ENCODE measurements at regions not wholly inside any gene's neighbourhood (a gene's known extent, or its start where the extent isn't known, plus 50 kb on each side); places are given as distances from the start of the nearest gene placed in this dataset.

- Histone ChIP-seq H3K4me3 (no peak overlapping the region), H3K4me1 (peaks cover 10% of the 10 kb centered on the region), H3K36me3 (ENCODE audit: insufficient read depth in 1 of 2, low read depth in 1 of 2) (no peaks in the 10 kb centered on the region), H3K27me3 (ENCODE audit: insufficient read depth in 3 of 3, low read length in 2 of 3) (no peaks in the 10 kb centered on the region), H3K27ac (no peak overlapping the region), H3K9me3 (no peaks in the 10 kb centered on the region)
- DNase-seq (no peak), ATAC-seq (no peak)
- WGBS, 3 donors, result 96 to 99% (median 97%) methylated on average over 2 of the region's 2 CpGs
- TF ChIP-seq, protein P1, sequence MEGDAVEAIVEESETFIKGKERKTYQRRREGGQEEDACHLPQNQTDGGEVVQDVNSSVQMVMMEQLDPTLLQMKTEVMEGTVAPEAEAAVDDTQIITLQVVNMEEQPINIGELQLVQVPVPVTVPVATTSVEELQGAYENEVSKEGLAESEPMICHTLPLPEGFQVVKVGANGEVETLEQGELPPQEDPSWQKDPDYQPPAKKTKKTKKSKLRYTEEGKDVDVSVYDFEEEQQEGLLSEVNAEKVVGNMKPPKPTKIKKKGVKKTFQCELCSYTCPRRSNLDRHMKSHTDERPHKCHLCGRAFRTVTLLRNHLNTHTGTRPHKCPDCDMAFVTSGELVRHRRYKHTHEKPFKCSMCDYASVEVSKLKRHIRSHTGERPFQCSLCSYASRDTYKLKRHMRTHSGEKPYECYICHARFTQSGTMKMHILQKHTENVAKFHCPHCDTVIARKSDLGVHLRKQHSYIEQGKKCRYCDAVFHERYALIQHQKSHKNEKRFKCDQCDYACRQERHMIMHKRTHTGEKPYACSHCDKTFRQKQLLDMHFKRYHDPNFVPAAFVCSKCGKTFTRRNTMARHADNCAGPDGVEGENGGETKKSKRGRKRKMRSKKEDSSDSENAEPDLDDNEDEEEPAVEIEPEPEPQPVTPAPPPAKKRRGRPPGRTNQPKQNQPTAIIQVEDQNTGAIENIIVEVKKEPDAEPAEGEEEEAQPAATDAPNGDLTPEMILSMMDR (IDR thresholded peaks at IDR 0.05), result no peak
- intact Hi-C loops (cut with DNase I), result no loop called here
These were observed 76.4 kb downstream of the ING1 start for GRCh38 chr13:110789871-110790270.

DNA sequence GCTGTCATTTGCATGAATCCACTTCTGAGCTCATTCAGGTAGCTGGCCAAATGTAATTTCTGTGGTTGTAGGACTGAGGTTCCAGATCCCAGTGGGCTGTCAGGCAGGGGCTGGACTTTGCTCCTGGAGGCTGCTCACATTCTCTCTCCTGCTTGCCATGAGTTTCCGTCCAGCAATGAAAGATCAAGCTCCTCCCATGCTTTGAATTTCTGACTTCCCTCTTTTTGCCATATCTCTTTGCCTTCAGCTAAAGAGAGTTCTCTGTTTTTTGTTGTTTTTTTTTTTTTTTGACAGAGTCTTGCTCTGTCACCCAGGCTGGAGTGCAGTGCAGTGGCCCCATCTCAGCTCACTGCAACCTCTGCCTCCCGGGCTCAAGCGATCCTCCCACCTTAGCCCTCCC, 76.9 kb downstream of the ING1 start:
- H3K4me1 ChIP-seq, result peaks cover 10% of the 10 kb centered on the region
- ATAC-seq (no peak), DNase-seq (no peak)
- H3K9me3 ChIP-seq, result no peaks in the 10 kb centered on the region
- H3K4me3 ChIP-seq, result no peak overlapping the region
- TF ChIP-seq, protein P1 (IDR thresholded peaks at IDR 0.05), result no peak
- intact Hi-C loops (cut with DNase I), result no loop called here
- H3K27me3 ChIP-seq (ENCODE audit: insufficient read depth in 3 of 3, low read length in 2 of 3), result no peaks in the 10 kb centered on the region
- no peaks in the 10 kb centered on the region for H3K36me3 ChIP-seq (ENCODE audit: insufficient read depth in 1 of 2, low read depth in 1 of 2)
- no peak overlapping the region for H3K27ac ChIP-seq
- WGBS, 3 donors, result 88 to 97% (median 91%) methylated on average over 3 of the region's 3 CpGs

- 25 to 31% (median 28%) methylated on average over 7 of the region's 7 CpGs for WGBS, 3 donors
- TF ChIP-seq, protein P1 (IDR thresholded peaks at IDR 0.05), result no peak
- Histone ChIP-seq H3K4me1 (peaks cover 22% of the 10 kb centered on the region), H3K27me3 (ENCODE audit: insufficient read depth in 3 of 3, low read length in 2 of 3) (peaks cover 0 to 23% (median 2%) of the 10 kb centered on the region in 3 donors), H3K9me3 (no peaks in the 10 kb centered on the region), H3K4me3 (no peak overlapping the region), H3K36me3 (ENCODE audit: insufficient read depth in 1 of 2, low read depth in 1 of 2) (no peaks in the 10 kb centered on the region), H3K27ac (no peak overlapping the region)
- peak; percentile 24 to 79 (median 54) for ATAC-seq
- intact Hi-C loops (cut with DNase I), result no loop called here
- no peak for DNase-seq
These were observed 80.7 kb downstream of the ING1 start for GRCh38 chr13:110794209-110794608.

GRCh38 chr13:110797230-110797877, 83.9 kb downstream of the ING1 start:
- no peak for DNase-seq
- no peak overlapping the region for H3K27ac ChIP-seq

More at GRCh38 chr13:110797230-110797877, 83.9 kb downstream of the ING1 start:
- H3K36me3 ChIP-seq (ENCODE audit: insufficient read depth in 1 of 2, low read depth in 1 of 2), result no peaks in the 10 kb centered on the region
- peaks cover 0 to 51% (median 10%) of the 10 kb centered on the region in 3 donors for H3K27me3 ChIP-seq (ENCODE audit: insufficient read depth in 3 of 3, low read length in 2 of 3)
- H3K4me1 ChIP-seq, result peaks cover 22% of the 10 kb centered on the region
- H3K4me3 ChIP-seq, result no peak overlapping the region
- intact Hi-C loops (cut with DNase I), result no loop called here
- no peak for ATAC-seq
- no peaks in the 10 kb centered on the region for H3K9me3 ChIP-seq
- 34 to 56% (median 39%) methylated on average over 9 of the region's 9 CpGs for WGBS, 3 donors
- TF ChIP-seq, protein P1 (IDR thresholded peaks at IDR 0.05), result no peak

Measured in psoas muscle (tissue), 7 donors.